ENCODE measurements at regions not wholly inside any gene's neighbourhood (a gene's known extent, or its start where the extent isn't known, plus 50 kb on each side); places are given as distances from the start of the nearest gene placed in this dataset.

GRCh38 chr4:58209001-58209400, 1098.8 kb upstream of the IGFBP7 start:
- TF ChIP-seq CTCF (IDR thresholded peaks at IDR 0.05; ENCODE audit: low read length): no peak
- TF ChIP-seq EZH2 (IDR thresholded peaks at IDR 0.05; ENCODE audit: borderline replicate concordance, low read length): no peak

Measured in OCI-LY1 (cell line).